A673 (cell line): ENCODE measurements at regions not wholly inside any gene's neighbourhood (a gene's known extent, or its start where the extent isn't known, plus 50 kb on each side); places are given as distances from the start of the nearest gene placed in this dataset.

ENCODE experiments used
- CTCF ChIP-seq: fragments of 300-800, 200-600 bp; sonication (generic); conservative IDR thresholded peaks from 2 replicates; pipeline ENCODE4 v1.5.1; 2017; ENCODE audit warnings: low read depth, mild to moderate bottlenecking, antibody characterized with exemption, low read length, moderate library complexity, mixed read lengths
- EZH2 ChIP-seq: fragments of 200-600 bp; sonication (generic); IDR thresholded peaks from 2 replicates; pipeline ENCODE4 v1.6.1; 2017; ENCODE audit warnings: borderline replicate concordance, low read depth, mild to moderate bottlenecking, mixed read lengths, antibody characterized with exemption, low read length; ENCODE audit not compliant: poor library complexity, severe bottlenecking

- TF ChIP-seq CTCF: no peak
- no peak for TF ChIP-seq EZH2
Measured at GRCh38 chr13:34751044-34751443, 191.0 kb upstream of the NBEA start.
